SH-SY5Y (cell line): ENCODE measurements at regions not wholly inside any gene's neighbourhood (a gene's known extent, or its start where the extent isn't known, plus 50 kb on each side); places are given as distances from the start of the nearest gene placed in this dataset.

ENCODE experiments used
- GATA2 ChIP-seq: IDR thresholded peaks from 2 replicates; pipeline ENCODE4 v1.6.1; 2011; ENCODE audit warnings: mild to moderate bottlenecking, low read depth, low read length
- GATA3 ChIP-seq: IDR thresholded peaks from 2 replicates; pipeline ENCODE4 v1.6.1; 2011; ENCODE audit warnings: low read depth, mild to moderate bottlenecking, low read length, moderate library complexity

DNA sequence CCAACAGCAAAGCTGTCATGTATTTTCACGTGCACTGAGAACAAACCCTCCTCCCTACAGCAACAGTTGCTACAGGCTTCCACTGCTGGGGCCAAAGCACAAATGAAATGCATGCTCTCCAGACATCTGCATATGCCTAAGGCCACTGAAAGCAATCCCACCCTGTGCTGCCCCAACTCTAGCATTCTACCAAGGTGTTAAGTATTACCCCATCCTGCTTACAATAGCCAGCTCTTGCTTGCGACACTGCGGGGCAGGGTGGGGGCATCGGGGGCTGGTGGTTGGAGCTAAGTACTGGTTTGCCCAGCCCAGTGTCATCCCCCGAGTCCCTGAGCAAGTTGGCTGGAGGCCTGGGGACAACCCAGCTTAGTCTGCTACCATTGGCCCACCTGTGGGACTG lies 742.5 kb downstream of the TDRD15 start:
- TF ChIP-seq GATA3, result no peak
- TF ChIP-seq GATA2, result no peak
